ENCODE measurements at regions not wholly inside any gene's neighbourhood (a gene's known extent, or its start where the extent isn't known, plus 50 kb on each side); places are given as distances from the start of the nearest gene placed in this dataset.

DNA sequence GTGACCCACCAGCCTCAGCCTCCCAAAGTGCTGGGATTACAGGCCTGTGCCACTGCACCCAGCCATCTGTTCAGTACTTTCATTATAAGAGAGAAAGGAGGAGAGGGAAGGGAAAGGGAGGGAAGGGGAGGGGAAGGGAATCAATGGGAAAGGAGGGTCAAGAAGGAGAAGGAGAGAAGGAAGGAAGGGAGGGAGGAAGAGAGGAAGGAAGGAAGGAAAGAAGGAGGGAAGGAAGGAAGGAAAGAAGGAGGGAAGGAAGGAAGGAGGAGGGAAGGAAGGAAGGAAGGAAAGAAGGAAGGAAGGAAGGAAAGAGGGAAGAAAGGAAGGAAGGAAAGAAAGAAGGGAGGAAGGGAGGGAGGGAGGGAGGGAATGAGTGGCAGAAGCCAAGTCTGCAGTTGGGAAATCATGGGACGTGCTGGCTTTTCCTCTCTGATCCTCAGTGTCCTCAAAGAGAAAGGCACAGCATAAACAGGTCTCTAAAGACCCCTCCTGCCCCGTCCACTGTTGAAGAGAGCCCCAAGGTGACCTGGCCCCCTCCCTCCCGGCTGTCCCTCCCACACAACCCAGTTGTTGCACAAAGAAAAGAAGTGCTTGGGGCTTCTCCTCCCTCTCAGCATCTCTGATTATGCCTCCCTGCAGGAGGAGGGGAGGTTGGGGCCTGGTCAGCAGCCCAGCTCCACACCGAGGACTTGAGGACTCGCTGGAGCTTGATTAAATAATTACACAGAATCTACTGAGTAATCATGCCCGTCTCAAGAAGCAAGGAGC lies 69.1 kb upstream of the TOP1 start:
- DNase-seq (ENCODE audit: low read depth in 2 of 2), result no peak

DNA sequence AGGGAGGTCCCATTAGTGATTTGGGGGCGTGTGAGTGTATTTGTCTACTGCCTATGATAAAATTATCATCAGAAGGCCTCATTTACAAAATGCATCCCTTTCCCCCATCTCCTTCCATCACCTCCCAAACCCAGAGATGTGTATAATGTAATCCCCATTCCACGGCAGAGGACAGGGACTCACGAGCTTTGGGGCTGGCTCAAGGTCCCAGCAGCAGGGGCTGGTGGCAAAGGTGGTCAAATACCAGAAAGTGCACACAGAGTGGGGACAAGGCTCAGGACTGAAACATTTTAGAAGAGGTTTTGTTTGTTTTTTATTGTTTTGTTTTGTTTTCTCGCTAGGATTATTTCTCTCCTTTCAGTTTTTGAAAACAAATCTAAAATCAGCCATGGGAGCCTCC lies 68.5 kb upstream of the TOP1 start:
- DNase-seq (ENCODE audit: low read depth in 2 of 2), result no peak

DNA sequence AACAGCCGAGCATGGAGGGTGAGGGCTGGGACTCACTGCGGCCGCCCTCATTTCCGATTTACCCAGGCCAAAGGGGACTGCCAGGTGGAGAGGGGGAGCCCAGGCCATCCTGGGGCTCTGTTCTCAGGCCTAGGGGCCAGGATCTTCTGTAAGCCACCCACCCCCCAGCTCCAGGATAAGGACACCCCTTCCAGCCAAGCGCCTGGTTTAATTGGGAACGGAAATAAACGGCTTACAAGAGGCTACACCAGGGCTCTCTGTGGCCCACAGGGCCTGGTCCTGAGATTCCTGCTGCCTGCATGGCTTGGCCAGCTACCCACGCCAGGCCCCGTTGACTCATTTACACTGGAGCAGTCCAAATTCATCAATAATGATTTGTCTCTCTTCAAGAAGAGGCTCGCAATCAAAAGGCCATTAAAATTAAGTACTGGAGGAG lies 68.1 kb upstream of the TOP1 start:
- no peak for DNase-seq (ENCODE audit: low read depth in 2 of 2)

DNA sequence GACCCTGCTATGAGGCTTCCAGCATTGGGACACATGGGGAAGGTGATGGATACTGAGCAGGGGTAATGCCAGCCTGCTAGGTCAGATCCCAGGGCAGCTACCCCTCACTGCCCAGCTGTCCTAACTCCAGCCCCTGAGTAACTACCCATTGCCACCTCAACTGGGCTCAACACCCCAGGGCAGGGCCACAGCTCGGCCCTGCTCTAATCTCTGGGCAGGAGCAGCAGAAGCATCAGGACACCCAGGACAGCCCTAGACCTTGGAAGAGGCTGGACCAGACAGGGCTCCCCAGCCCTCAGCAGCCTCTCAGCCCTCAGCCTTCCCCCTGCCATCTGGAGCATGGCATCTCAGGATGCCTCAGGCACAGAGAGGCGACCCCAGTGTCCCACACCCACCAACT lies 67.4 kb upstream of the TOP1 start:
- DNase-seq (ENCODE audit: low read depth in 2 of 2), result no peak

- DNase-seq (ENCODE audit: low read depth in 2 of 2), result no peak
Observed at GRCh38 chr20:40961686-40962640, 66.7 kb upstream of the TOP1 start.

GRCh38 chr20:40962733-40963504 lies 65.7 kb upstream of the TOP1 start:
- DNase-seq (ENCODE audit: low read depth in 2 of 2), result peak; percentile 33 to 48

GRCh38 chr20:40963505-40963845 lies 65.1 kb upstream of the TOP1 start:
- no peak for DNase-seq (ENCODE audit: low read depth in 2 of 2)

GRCh38 chr20:40965671-40966070 lies 63.0 kb upstream of the TOP1 start:
- no peak for DNase-seq (ENCODE audit: low read depth in 2 of 2)

GRCh38 chr20:40966103-40966502 lies 62.5 kb upstream of the TOP1 start:
- DNase-seq (ENCODE audit: low read depth in 2 of 2), result no peak

DNA sequence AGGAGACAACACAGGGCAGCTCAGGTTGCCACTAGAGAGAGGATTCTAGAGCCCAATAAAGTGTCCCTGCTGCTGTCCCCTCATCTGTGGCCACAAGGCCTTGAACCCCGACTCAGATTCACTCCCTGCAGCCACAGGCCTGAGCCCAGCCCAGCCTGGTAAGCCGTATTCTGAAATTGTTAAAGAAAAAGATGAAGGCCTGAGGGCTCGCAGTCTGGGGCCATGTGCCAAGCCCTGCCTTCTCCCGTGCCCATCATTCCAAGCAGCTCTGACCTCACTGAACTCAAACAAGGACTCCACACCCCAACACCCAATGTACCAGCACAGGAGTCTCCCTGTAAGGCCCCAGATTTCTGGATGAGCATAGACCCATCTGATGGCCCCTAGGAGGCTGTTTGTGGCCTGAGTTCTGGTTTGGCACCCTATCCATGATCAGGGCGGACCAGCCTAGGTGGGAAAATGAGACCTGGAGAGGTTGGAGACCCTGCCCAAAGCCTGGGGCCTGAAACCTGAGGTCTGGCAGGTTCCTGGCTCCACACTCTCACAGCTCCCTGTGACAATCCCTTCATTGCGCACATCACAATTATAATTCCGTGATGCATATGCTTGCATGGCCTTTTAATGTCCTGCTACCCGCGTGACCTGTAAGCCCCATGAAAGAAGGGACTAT lies 62.0 kb upstream of the TOP1 start:
- DNase-seq (ENCODE audit: low read depth in 2 of 2), result no peak

GRCh38 chr20:40967700-40968099 lies 60.9 kb upstream of the TOP1 start:
- no peak for DNase-seq (ENCODE audit: low read depth in 2 of 2)

DNA sequence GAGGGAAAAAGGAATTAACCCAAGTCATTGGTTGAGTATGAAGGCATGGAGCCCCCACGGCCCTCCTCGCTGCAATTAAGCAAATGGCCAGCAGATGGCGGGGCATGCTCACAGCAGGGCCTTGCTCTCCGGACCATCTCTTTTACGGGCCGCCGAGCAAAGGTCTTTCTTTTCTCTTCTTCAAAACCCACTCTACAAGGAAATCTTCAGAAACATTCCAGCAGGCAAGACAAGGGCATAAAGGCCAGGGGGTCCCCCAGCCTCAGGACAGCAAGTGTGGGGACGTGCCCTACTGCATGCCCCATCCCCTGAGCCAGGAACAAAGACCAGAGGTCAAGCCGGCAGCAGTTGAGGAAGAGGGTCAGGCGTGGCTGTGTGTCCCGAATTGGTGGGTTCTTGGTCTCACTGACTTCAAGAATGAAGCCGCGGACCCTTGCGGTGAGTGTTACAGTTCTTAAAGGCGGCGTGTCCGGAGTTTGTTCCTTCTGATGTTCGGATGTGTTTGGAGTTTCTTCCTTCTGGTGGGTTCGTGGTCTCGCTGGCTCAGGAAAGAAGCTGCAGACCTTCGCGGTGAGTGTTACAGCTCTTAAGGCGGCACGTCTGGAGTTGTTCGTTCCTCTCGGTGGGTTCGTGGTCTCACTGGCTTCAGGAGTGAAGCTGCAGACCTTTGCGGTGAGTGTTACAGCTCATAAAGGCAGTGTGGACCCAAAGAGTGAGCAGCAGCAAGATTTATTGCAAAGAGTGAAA lies 59.6 kb upstream of the TOP1 start:
- peak; percentile 62 to 72 for DNase-seq (ENCODE audit: low read depth in 2 of 2)

DNA sequence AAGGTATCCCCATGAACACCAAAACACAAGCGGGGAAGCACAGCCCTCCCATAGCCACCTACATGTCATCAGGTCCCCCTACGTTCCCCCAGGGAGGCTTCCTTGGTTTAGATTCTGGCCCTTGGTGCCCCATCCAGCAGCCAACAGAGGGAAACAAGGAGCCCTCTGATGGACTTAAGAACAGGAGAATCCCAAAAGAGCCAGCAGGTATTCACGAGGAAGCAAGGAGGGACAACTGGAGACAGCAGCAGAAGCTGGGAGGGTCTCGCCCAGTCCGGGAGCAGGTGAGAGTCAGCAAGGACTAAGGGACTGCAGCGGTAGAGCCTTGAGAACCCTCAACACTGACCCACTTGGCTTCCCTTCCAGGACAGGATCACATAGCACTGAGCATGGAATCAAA lies 58.4 kb upstream of the TOP1 start:
- no peak for DNase-seq (ENCODE audit: low read depth in 2 of 2)

DNA sequence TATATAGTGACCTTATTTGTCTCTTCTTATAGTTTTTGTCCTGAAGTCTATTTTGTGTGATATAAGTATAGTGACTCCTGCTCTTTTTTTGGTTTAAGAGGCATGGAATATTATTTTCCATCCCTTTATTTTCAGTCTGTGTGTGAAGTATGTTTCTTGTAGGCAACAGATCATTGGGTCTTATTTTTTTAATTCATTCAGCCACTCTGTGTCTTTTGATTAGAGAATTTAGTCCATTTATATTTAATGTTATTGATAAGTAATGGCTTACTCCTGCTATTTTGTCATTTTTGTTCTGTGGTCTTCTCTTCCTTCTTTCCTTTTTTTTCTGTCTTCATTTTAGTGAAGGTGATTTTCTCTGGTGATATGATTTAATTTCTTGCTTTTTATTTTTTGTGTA lies 51.4 kb upstream of the TOP1 start:
- DNase-seq (ENCODE audit: low read depth in 2 of 2), result no peak

- no peak for DNase-seq (ENCODE audit: low read depth in 2 of 2)
Observed at GRCh38 chr20:40978761-40979160, 49.9 kb upstream of the TOP1 start.
